ENCODE measurements at regions not wholly inside any gene's neighbourhood (a gene's known extent, or its start where the extent isn't known, plus 50 kb on each side); places are given as distances from the start of the nearest gene placed in this dataset.
"Not testable (repeated sequence)": the region's sequence is repeated elsewhere in the genome, so short reads cannot be mapped to it uniquely, and the experiment has no call there.

DNA sequence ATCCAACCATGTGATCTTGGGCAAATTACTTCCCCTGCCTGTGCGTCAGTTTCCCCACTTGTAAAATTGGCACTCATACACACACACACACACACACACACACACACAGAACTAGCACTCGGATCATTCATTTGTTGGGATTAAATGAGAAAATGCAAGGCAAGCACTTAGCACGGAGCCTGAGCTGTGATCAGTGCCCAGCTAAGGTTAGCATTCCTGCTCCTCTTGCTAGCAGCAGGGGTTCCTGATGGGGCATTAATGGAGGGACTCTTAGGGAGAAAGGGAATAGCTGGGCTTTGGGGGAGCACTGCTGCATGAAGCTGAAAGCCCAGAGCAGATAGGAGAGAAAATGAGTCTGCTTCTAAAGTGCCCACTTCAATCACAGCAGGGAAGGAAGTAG is 187.7 kb upstream of the C2CD4B start:
- H3K9me3 Mint-ChIP-seq: no peaks in the 10 kb centered on the region
- DNase-seq: no peak
- H3K36me3 Mint-ChIP-seq (ENCODE audit: low read depth): no peaks in the 10 kb centered on the region
- H3K27me3 Mint-ChIP-seq: peaks cover 35% of the 10 kb centered on the region
- H3K27ac Mint-ChIP-seq: no peak overlapping the region
- H3K4me1 Mint-ChIP-seq (ENCODE audit: low read depth): no peaks in the 10 kb centered on the region
- no peak overlapping the region for H3K4me3 Mint-ChIP-seq

DNA sequence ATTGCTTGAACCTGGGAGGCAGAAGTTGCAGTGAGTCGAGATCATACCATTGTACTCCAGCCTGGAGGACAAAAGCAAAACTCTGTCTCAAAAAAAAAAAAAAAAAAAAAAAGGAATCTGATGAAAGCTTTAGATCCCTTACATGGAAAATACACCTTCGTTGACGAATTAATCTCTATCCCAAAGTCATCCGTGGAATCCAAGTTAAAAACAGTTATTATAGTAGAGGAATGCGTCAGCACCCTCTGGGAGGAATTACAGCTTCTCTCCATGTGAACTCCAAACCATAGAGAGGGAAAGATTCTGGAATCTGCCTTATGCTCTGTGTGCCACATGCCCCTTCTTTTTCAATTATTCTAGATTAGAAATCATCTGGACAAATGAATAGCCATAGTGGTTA is 192.3 kb upstream of the C2CD4B start:
- Mint-ChIP-seq H3K9me3 (no peaks in the 10 kb centered on the region), H3K27me3 (peaks cover 44% of the 10 kb centered on the region), H3K36me3 (ENCODE audit: low read depth) (no peaks in the 10 kb centered on the region), H3K4me1 (ENCODE audit: low read depth) (no peaks in the 10 kb centered on the region), H3K4me3 (no peak overlapping the region), H3K27ac (no peak overlapping the region)
- DNase-seq: no peak

DNA sequence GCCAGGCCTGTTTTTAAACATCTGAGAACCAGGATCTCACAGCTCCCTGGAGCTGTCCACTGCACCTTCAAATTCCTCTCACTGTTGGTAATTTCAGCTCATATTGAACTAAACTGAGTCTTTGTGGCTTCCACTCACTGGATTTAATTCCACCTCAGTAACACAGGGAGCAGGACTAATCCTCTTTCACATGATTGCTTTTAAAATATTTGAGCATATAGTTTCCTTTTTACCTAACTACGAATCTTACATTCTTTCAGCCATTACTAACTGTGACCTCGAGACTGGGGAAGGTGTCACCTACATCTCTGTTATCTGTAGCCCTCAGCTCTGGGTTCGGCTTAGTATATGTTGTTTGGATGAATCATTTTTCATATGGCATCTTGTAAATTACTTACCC is 194.3 kb upstream of the C2CD4B start:
- H3K9me3 Mint-ChIP-seq: no peaks in the 10 kb centered on the region
- no peaks in the 10 kb centered on the region for H3K4me1 Mint-ChIP-seq (ENCODE audit: low read depth)
- DNase-seq: no peak
- no peaks in the 10 kb centered on the region for H3K36me3 Mint-ChIP-seq (ENCODE audit: low read depth)
- H3K27ac Mint-ChIP-seq: no peak overlapping the region
- peaks cover 49% of the 10 kb centered on the region for H3K27me3 Mint-ChIP-seq
- H3K4me3 Mint-ChIP-seq: no peak overlapping the region

DNA sequence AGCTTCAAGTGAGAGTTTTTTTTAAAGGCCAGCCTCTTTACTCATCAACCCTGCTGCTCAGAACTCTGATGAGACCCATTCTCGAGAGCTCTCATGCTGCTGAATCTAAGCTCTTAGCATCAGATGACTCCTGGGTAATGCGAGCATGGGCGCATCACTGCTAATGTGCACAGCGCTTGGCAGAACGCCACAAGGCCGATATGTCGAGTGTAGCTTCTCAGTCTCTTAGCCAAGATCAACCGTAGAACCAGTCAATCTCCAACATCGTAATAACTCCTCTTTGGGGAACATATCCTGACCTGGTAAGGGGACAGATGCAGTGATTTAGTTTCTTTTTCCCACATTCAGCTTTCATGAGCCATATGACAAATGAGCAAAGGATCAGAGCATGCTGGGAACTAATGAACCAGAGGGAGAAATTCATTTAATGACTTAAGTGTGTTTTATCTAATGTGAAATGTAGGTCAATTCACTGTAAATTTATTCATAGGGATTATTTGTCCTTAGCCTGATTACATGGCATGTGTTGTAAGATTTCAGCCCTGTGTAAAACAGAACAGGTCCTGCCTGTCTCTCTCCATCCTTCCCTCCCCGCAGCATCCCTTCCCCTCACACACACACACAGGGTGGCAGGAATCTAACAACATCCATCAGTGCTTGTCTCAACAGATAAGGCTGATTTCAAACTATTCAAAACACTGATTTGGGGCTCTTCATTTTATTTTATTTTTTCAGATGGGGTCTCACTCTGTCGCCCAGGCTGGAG is 195.4 kb upstream of the C2CD4B start:
- no peaks in the 10 kb centered on the region for H3K4me1 Mint-ChIP-seq (ENCODE audit: low read depth)
- H3K27me3 Mint-ChIP-seq: peaks cover 44% of the 10 kb centered on the region
- H3K27ac Mint-ChIP-seq: no peak overlapping the region
- no peak for DNase-seq
- H3K9me3 Mint-ChIP-seq: no peaks in the 10 kb centered on the region
- no peaks in the 10 kb centered on the region for H3K36me3 Mint-ChIP-seq (ENCODE audit: low read depth)
- no peak overlapping the region for H3K4me3 Mint-ChIP-seq

DNA sequence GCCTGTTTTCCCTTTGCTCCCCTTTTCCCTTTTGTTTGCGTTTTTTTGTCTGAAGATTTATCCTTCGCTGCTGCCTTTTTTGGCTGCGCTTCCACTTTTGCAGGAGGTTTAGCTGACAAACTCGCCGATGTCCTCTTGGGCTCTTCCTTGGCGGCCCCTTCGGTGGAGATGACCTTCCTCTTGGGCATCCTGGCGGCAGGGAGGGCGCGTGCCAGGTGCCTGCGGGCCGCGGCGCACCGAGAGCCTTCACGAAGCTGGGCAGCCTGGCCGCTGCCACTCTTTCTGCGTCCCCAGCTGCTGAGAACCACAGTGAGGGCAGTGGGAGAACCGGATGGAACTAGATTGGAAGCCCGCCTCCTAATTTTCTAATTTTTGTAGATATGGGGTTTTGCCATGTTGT is 197.1 kb upstream of the C2CD4B start:
- no peak for DNase-seq
- no peak overlapping the region for H3K4me3 Mint-ChIP-seq
- no peak overlapping the region for H3K27ac Mint-ChIP-seq
- H3K9me3 Mint-ChIP-seq: no peaks in the 10 kb centered on the region
- no peaks in the 10 kb centered on the region for H3K4me1 Mint-ChIP-seq (ENCODE audit: low read depth)
- H3K27me3 Mint-ChIP-seq: peaks cover 45% of the 10 kb centered on the region
- no peaks in the 10 kb centered on the region for H3K36me3 Mint-ChIP-seq (ENCODE audit: low read depth)

GRCh38 chr15:62362608-62363007 is 197.5 kb upstream of the C2CD4B start:
- no peak for DNase-seq
- H3K36me3 Mint-ChIP-seq (ENCODE audit: low read depth): no peaks in the 10 kb centered on the region
- H3K9me3 Mint-ChIP-seq: no peaks in the 10 kb centered on the region
- no peak overlapping the region for H3K27ac Mint-ChIP-seq
- H3K4me1 Mint-ChIP-seq (ENCODE audit: low read depth): no peaks in the 10 kb centered on the region
- peaks cover 42% of the 10 kb centered on the region for H3K27me3 Mint-ChIP-seq
- H3K4me3 Mint-ChIP-seq: no peak overlapping the region

DNA sequence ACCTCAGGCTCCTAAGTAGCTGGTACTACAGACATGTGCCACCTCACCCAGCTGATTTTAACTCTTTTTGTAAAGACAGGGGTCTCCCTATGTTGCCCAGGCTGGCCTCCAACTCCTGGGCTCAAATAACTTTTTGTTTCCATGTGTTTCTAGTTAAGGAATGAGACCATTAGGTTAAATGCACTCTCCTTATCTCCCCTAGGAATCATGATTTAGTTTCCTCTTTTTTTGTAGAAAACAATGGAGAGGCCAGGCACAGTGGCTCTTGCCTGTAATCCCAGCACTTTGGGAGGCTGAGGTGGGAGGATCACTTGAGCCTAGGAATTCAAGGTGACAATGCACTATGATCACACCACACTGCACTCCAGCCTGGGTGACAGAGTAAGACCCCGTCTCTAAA is 198.8 kb upstream of the C2CD4B start:
- Mint-ChIP-seq H3K4me1 (ENCODE audit: low read depth) (no peaks in the 10 kb centered on the region), H3K27ac (no peak overlapping the region), H3K36me3 (ENCODE audit: low read depth) (no peaks in the 10 kb centered on the region), H3K4me3 (no peak overlapping the region), H3K27me3 (peaks cover 41% of the 10 kb centered on the region), H3K9me3 (no peaks in the 10 kb centered on the region)
- no peak for DNase-seq

GRCh38 chr15:62365795-62366442 is 200.8 kb upstream of the C2CD4B start:
- no peak overlapping the region for H3K27ac Mint-ChIP-seq
- no peak overlapping the region for H3K4me3 Mint-ChIP-seq
- DNase-seq: no peak

DNA sequence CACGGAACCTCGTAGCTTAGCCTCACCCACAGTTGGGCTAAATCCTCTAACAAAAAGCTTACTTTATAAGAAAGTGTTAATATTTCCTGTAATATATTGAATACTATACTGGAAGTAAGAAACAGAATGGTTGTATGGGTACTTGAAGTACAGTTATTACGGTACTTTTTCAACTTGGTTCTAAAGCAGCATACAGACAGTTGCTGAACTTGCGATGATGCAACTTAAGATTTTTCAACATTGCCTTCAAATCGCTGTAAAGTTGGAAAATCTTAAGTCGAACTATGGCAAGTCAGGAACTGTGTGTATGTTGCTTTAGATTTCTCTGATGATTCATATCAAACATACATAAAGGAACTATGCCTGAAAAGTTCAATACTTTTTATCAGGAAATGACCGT is 204.4 kb upstream of the C2CD4B start:
- Mint-ChIP-seq H3K9me3 (no peaks in the 10 kb centered on the region), H3K27ac (no peak overlapping the region), H3K27me3 (peaks cover 31% of the 10 kb centered on the region), H3K4me1 (ENCODE audit: low read depth) (no peaks in the 10 kb centered on the region), H3K36me3 (ENCODE audit: low read depth) (no peaks in the 10 kb centered on the region), H3K4me3 (no peak overlapping the region)
- DNase-seq: no peak

More at GRCh38 chr15:62365795-62366442, 200.8 kb upstream of the C2CD4B start:
- H3K4me1 Mint-ChIP-seq (ENCODE audit: low read depth): no peaks in the 10 kb centered on the region
- no peaks in the 10 kb centered on the region for H3K36me3 Mint-ChIP-seq (ENCODE audit: low read depth)
- no peaks in the 10 kb centered on the region for H3K9me3 Mint-ChIP-seq
- H3K27me3 Mint-ChIP-seq: peaks cover 29% of the 10 kb centered on the region

- H3K27ac Mint-ChIP-seq; H3K9me3 Mint-ChIP-seq; H3K4me3 Mint-ChIP-seq; DNase-seq; H3K36me3 Mint-ChIP-seq (ENCODE audit: low read depth); H3K4me1 Mint-ChIP-seq (ENCODE audit: low read depth): not testable (repeated sequence)
- peaks cover 31% of the 10 kb centered on the region for H3K27me3 Mint-ChIP-seq
Observed at GRCh38 chr15:62371683-62372082, 206.6 kb upstream of the C2CD4B start.

GRCh38 chr15:62377736-62378480 is 212.8 kb upstream of the C2CD4B start:
- no peaks in the 10 kb centered on the region for H3K4me1 Mint-ChIP-seq (ENCODE audit: low read depth)
- H3K9me3 Mint-ChIP-seq: no peaks in the 10 kb centered on the region
- no peaks in the 10 kb centered on the region for H3K36me3 Mint-ChIP-seq (ENCODE audit: low read depth)
- no peak overlapping the region for H3K4me3 Mint-ChIP-seq
- DNase-seq: no peak
- H3K27me3 Mint-ChIP-seq: peaks cover 29% of the 10 kb centered on the region
- H3K27ac Mint-ChIP-seq: no peak overlapping the region

DNA sequence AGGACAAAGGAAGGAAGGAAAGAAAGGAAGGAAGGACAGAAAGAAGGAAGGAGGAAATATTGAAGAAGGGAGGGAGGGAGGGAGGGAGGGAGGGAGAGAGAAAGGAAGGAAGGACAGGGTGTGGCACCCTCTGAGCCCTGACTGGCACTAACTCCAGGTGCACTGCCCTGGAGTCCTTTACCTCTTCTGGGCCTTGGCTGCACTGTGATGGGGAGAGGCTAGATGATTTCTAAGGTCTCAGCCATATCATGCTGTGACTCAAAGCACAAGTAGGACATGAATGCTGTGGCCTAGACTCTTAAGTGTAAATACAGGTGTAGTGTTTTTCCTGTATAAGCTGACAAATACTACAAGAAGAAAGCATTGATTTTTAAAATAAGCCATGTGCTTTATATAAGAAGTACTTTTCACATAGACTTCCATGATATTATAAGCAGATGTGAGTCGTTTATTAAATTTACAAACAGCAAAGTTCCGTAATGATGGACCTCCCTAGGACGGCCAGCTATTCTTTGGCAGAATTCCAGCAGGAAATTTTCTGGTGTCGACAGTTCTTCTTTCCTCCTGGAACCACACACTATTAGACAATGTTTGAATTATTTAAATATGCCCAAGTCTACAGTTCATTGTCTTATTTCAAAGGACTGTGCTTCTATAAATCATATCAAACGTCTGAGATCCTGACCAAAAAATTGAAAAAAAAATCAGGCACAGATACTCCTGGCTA is 213.8 kb upstream of the C2CD4B start:
- DNase-seq: no peak
- Mint-ChIP-seq H3K27ac (no peak overlapping the region), H3K4me3 (no peak overlapping the region), H3K4me1 (ENCODE audit: low read depth) (no peaks in the 10 kb centered on the region), H3K36me3 (ENCODE audit: low read depth) (no peaks in the 10 kb centered on the region), H3K27me3 (peaks cover 36% of the 10 kb centered on the region), H3K9me3 (no peaks in the 10 kb centered on the region)

- peaks cover 37% of the 10 kb centered on the region for H3K27me3 Mint-ChIP-seq
- no peaks in the 10 kb centered on the region for H3K4me1 Mint-ChIP-seq (ENCODE audit: low read depth)
- no peaks in the 10 kb centered on the region for H3K9me3 Mint-ChIP-seq
- H3K4me3 Mint-ChIP-seq: no peak overlapping the region
- no peak overlapping the region for H3K27ac Mint-ChIP-seq
- DNase-seq: no peak
- H3K36me3 Mint-ChIP-seq (ENCODE audit: low read depth): no peaks in the 10 kb centered on the region
Observed at GRCh38 chr15:62380011-62380410, 214.9 kb upstream of the C2CD4B start.

DNA sequence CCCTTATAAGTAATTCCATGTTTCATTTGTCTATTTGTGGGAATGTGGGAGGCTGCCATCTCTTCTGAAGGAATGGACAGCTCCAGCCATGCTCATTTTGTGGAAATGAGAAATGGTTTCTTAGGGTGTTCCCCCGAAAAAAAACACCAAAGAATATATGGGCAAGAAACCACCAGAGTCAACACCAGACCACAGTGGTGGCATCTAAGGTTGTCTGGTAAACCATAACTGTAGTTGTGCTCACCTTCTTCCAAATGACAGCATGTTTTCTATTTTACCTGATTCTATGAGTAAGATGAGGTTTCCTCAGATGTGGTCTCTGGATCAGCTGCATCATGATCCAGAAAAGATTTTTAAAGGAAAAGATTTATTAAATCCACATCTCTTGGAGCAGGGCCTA is 217.0 kb upstream of the C2CD4B start:
- Mint-ChIP-seq H3K27ac (no peak overlapping the region), H3K27me3 (peaks cover 37% of the 10 kb centered on the region), H3K4me1 (ENCODE audit: low read depth) (no peaks in the 10 kb centered on the region), H3K36me3 (ENCODE audit: low read depth) (no peaks in the 10 kb centered on the region), H3K4me3 (no peak overlapping the region), H3K9me3 (no peaks in the 10 kb centered on the region)
- no peak for DNase-seq

Measured in activated T-cell treated with anti-CD3 and anti-CD28 coated beads, Interleukin-2, amount 50 U/mL, for 24 hours (primary cell).